Neuronal stem cell (in vitro differentiated cells): ENCODE measurements at regions not wholly inside any gene's neighbourhood (a gene's known extent, or its start where the extent isn't known, plus 50 kb on each side); places are given as distances from the start of the nearest gene placed in this dataset.

ENCODE experiments used
- DNase-seq: peaks from one replicate; pipeline ENCODE4 v3.0.0-alpha.2; 2013; ENCODE audit warnings: low spot score
- H2AFZ ChIP-seq: one replicate; pipeline ENCODE4 v1.6.1; 2013; ENCODE audit warnings: mild to moderate bottlenecking, low read length, inconsistent platforms
- H2AK5ac ChIP-seq: 2 replicates; pipeline ENCODE4 v1.6.1; 2013; ENCODE audit warnings: low read depth, mild to moderate bottlenecking, inconsistent platforms, low read length, moderate library complexity, mixed read lengths
- H2BK120ac ChIP-seq: 2 replicates; pipeline ENCODE4 v1.6.1; 2013; ENCODE audit warnings: low read depth, mild to moderate bottlenecking, inconsistent platforms, low read length, moderate library complexity, mixed read lengths
- H2BK12ac ChIP-seq: one replicate; pipeline ENCODE4 v1.6.1; 2013; ENCODE audit warnings: low read length, inconsistent platforms
- H2BK15ac ChIP-seq: 2 replicates; pipeline ENCODE4 v1.6.1; 2013; ENCODE audit warnings: mild to moderate bottlenecking, low read length, inconsistent platforms, mixed read lengths
- H2BK5ac ChIP-seq: one replicate; pipeline ENCODE4 v1.6.1; 2013; ENCODE audit warnings: inconsistent platforms, mild to moderate bottlenecking, low read length, moderate library complexity
- H3K14ac ChIP-seq: one replicate; pipeline ENCODE4 v1.6.1; 2013; ENCODE audit warnings: low read length, inconsistent platforms
- H3K18ac ChIP-seq: 2 replicates; pipeline ENCODE4 v1.6.1; 2013; ENCODE audit warnings: low read length, inconsistent platforms
- H3K23ac ChIP-seq: 2 replicates; pipeline ENCODE4 v1.6.1; 2013; ENCODE audit warnings: low read depth, mild to moderate bottlenecking, mixed read lengths, low read length, inconsistent platforms; ENCODE audit not compliant: poor library complexity
- H3K27ac ChIP-seq: replicated peaks from 3 replicates; pipeline ENCODE4 v1.5.1; 2013; ENCODE audit warnings: low read length, inconsistent platforms
- H3K27me3 ChIP-seq, 3 experiments: 2 replicates each; pipeline ENCODE4 v1.6.1; 2013; ENCODE audit warnings: low read length in 3 of 3, mild to moderate bottlenecking in 2 of 3, inconsistent platforms in 1 of 3, low read depth in 1 of 3, mixed read lengths in 1 of 3, moderate library complexity in 1 of 3; ENCODE audit not compliant: control insufficient read depth in 3 of 3, insufficient read depth in 3 of 3
- H3K36me3 ChIP-seq, 2 donors: replicated peaks in 1 of 2; 2 replicates each; pipeline ENCODE4 v1.6.1; 2013; ENCODE audit warnings: low read length in 2 of 2; ENCODE audit not compliant: control insufficient read depth in 2 of 2, insufficient read depth in 2 of 2
- H3K4ac ChIP-seq: 2 replicates; pipeline ENCODE4 v1.6.1; 2013; ENCODE audit warnings: inconsistent platforms, mild to moderate bottlenecking, low read length, moderate library complexity
- H3K4me1 ChIP-seq, 2 donors: 1 replicate in 1 of 2; 2 replicates in 1 of 2; pipeline ENCODE4 v1.6.1; 2013; ENCODE audit warnings: low read length in 2 of 2, low read depth in 1 of 2; ENCODE audit not compliant: control insufficient read depth in 2 of 2, insufficient read depth in 1 of 2
- H3K4me2 ChIP-seq: one replicate; pipeline ENCODE4 v1.6.1; 2013; ENCODE audit warnings: mild to moderate bottlenecking, low read length, inconsistent platforms; ENCODE audit not compliant: insufficient read depth, poor library complexity, severe bottlenecking
- H3K4me3 ChIP-seq, 2 donors: 2 replicates each; pipeline ENCODE4 v1.5.1; 2013; ENCODE audit warnings: low read length in 2 of 2, mild to moderate bottlenecking in 2 of 2, inconsistent platforms in 1 of 2, moderate library complexity in 1 of 2
- H3K79me1 ChIP-seq: one replicate; pipeline ENCODE4 v1.6.1; 2013; ENCODE audit warnings: low read depth, mild to moderate bottlenecking, inconsistent platforms, low read length, moderate library complexity
- H3K9ac ChIP-seq: one replicate; pipeline ENCODE4 v1.6.1; 2013; ENCODE audit warnings: mild to moderate bottlenecking, low read depth, low read length, inconsistent platforms; ENCODE audit not compliant: poor library complexity
- H3K9me3 ChIP-seq, 2 donors: replicated peaks in 1 of 2; 2 replicates each; pipeline versions ENCODE3 to v1.6.1; 2013; ENCODE audit warnings: low read length in 2 of 2, mild to moderate bottlenecking in 2 of 2, inconsistent platforms in 1 of 2, low read depth in 1 of 2, mixed read lengths in 1 of 2, moderate library complexity in 1 of 2; ENCODE audit not compliant: control insufficient read depth in 2 of 2, insufficient read depth in 1 of 2
- H4K8ac ChIP-seq: one replicate; pipeline ENCODE4 v1.6.1; 2013; ENCODE audit warnings: low read depth, mild to moderate bottlenecking, inconsistent platforms, low read length, moderate library complexity
- H4K91ac ChIP-seq: one replicate; pipeline ENCODE4 v1.6.1; 2013; ENCODE audit warnings: low read length, low read depth, mild to moderate bottlenecking, inconsistent platforms; ENCODE audit not compliant: poor library complexity
- WGBS, 2 donors: extraction: QIAGEN DNeasy Blood & Tissue Kit; methylation state at CpG; one replicate each; pipeline ENCODE4 v1.1.7; 2013; ENCODE audit warnings: missing lambda C conversion rate in 2 of 2, mixed read lengths in 1 of 2; ENCODE audit not compliant: insufficient read length in 2 of 2, insufficient replicate concordance in 1 of 2; ENCODE audit errors: extremely low coverage in 2 of 2; 5-methylcytosine and 5-hydroxymethylcytosine counted together

DNA sequence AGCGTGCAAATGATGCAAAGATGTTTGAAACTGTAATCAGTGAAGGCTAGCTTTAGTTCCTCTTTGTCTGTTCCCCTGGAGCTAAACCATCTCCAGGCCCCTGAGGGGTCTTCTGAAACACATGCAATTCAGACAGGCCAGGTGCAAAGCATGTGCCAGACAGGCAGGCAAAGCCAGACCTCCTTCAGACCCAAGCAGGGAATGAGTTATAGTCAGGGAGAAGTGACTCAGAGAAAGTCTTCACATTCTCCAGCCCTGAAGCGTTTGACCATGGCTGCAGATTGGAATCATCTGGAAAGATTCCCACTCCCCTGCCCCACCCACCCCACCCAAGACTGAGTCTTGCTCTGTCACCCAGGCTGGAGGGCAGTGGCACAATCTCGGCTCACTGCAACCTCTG lies 187.0 kb upstream of the ISX start:
- no peak overlapping the region for H3K18ac ChIP-seq
- H2BK5ac ChIP-seq = no peak overlapping the region
- no peaks in the 10 kb centered on the region for H3K27me3 ChIP-seq
- no peak overlapping the region for H2BK120ac ChIP-seq
- no peaks in the 10 kb centered on the region for H3K4me1 ChIP-seq
- H3K4me2 ChIP-seq = no peak overlapping the region
- H3K9ac ChIP-seq = no peak overlapping the region
- H3K14ac ChIP-seq = no peak overlapping the region
- H3K23ac ChIP-seq = no peak overlapping the region
- no peak for DNase-seq
- H2AK5ac ChIP-seq = no peak overlapping the region
- no peaks in the 10 kb centered on the region for H3K79me1 ChIP-seq
- WGBS, 2 donors = no CpG with 5 or more reads among the region's 3 CpGs
- no peak overlapping the region for H3K4me3 ChIP-seq
- no peak overlapping the region for H2AFZ ChIP-seq
- H3K36me3 ChIP-seq = no peaks in the 10 kb centered on the region
- H3K4ac ChIP-seq = no peak overlapping the region
- no peaks in the 10 kb centered on the region for H3K9me3 ChIP-seq
- H3K27ac ChIP-seq = no peak overlapping the region
- no peak overlapping the region for H2BK12ac ChIP-seq
- H2BK15ac ChIP-seq = no peak overlapping the region
- no peak overlapping the region for H4K91ac ChIP-seq
- H4K8ac ChIP-seq = no peak overlapping the region

DNA sequence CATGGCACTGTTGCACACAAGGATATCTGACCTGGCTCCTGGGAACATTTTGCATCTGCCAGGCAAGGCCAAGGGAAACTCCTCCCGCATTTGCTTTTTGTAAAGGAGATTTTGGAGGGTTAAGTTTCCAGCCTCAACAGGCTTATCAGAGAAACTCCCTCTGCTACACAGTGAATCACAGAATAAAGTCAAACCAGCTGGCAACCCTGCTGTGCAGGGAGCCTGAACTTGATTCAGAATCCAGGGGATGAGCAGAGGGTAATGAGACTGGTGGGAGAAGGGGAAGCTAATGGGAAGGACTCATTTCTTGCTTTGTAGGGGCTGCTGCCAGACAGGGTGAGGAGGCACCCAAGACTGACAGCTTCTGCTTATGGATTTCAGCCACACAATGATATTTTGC lies 185.3 kb upstream of the ISX start:
- no peak overlapping the region for H4K8ac ChIP-seq
- no peak overlapping the region for H3K27ac ChIP-seq
- DNase-seq = no peak
- H4K91ac ChIP-seq = no peak overlapping the region
- H3K9ac ChIP-seq = no peak overlapping the region
- no peak overlapping the region for H2AFZ ChIP-seq
- no peaks in the 10 kb centered on the region for H3K36me3 ChIP-seq
- H3K23ac ChIP-seq = no peak overlapping the region
- H2BK5ac ChIP-seq = no peak overlapping the region
- no peaks in the 10 kb centered on the region for H3K27me3 ChIP-seq
- H3K79me1 ChIP-seq = no peaks in the 10 kb centered on the region
- no peak overlapping the region for H2BK12ac ChIP-seq
- H3K18ac ChIP-seq = no peak overlapping the region
- H3K4me3 ChIP-seq = no peak overlapping the region
- no peaks in the 10 kb centered on the region for H3K9me3 ChIP-seq
- H2AK5ac ChIP-seq = no peak overlapping the region
- WGBS, 2 donors = no CpG with 5 or more reads among the region's 1 CpG
- H3K4ac ChIP-seq = no peak overlapping the region
- H2BK120ac ChIP-seq = no peak overlapping the region
- no peaks in the 10 kb centered on the region for H3K4me1 ChIP-seq
- no peak overlapping the region for H2BK15ac ChIP-seq
- no peak overlapping the region for H3K4me2 ChIP-seq
- H3K14ac ChIP-seq = no peak overlapping the region

DNA sequence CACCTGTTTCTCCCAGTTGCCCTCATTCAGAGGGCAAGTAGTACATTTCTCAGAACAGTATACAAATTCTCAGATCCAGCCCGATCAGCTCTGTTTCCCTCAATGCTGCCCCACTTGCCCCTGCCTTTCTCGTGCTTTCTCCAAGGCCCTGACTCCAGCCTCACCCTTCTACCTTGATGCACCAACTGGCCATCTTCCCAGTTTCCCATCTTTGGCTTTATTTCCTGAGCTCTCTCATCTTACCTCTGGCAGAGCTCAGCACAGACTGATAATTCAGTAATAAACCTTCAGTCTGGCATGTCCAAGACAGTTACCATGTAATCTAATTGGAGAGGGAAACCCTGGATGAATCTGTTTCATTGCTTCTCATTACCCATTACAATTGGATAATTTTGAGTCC lies 184.5 kb upstream of the ISX start:
- Histone ChIP-seq H2AK5ac (no peak overlapping the region), H3K4me3 (no peak overlapping the region), H3K18ac (no peak overlapping the region), H3K27me3 (no peaks in the 10 kb centered on the region), H2AFZ (no peak overlapping the region), H4K91ac (no peak overlapping the region), H3K4me1 (no peaks in the 10 kb centered on the region), H3K23ac (no peak overlapping the region), H3K9ac (no peak overlapping the region), H3K9me3 (peaks cover 0 to 2% of the 10 kb centered on the region in 2 donors), H3K14ac (no peak overlapping the region), H3K36me3 (no peaks in the 10 kb centered on the region), H3K27ac (no peak overlapping the region), H3K4me2 (no peak overlapping the region), H2BK120ac (no peak overlapping the region), H4K8ac (no peak overlapping the region), H3K79me1 (no peaks in the 10 kb centered on the region), H2BK15ac (no peak overlapping the region), H3K4ac (no peak overlapping the region), H2BK5ac (no peak overlapping the region), H2BK12ac (no peak overlapping the region)
- WGBS, 2 donors = no CpG with 5 or more reads among the region's 2 CpGs
- DNase-seq = no peak

DNA sequence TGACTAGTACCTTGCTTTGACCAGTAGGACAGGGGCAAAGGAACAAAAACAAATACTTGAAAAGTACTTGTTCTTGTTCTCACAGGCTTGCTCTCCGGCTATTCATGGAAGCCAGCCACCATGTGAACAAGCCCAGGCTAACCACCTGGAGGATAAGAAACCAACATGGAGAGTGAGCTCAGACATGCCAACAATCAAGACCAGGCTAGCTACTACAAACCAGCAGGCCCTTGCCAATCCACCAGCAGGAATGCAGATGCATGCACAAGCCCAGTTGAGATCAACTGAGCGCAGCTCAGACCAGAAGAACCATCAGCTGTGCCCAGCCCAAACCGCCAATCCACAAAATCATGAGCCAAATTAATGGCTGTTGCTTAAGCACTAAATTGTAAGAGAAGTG lies 180.1 kb upstream of the ISX start:
- no CpG with 5 or more reads among the region's 3 CpGs for WGBS, 2 donors
- no peak overlapping the region for H2AFZ ChIP-seq
- no peak overlapping the region for H3K23ac ChIP-seq
- H2AK5ac ChIP-seq = no peak overlapping the region
- no peak overlapping the region for H3K14ac ChIP-seq
- no peak overlapping the region for H4K8ac ChIP-seq
- no peaks in the 10 kb centered on the region for H3K79me1 ChIP-seq
- no peak overlapping the region for H3K4me2 ChIP-seq
- H3K9me3 ChIP-seq = peaks cover 0 to 4% of the 10 kb centered on the region in 2 donors
- H4K91ac ChIP-seq = no peak overlapping the region
- H3K18ac ChIP-seq = no peak overlapping the region
- no peak overlapping the region for H3K4ac ChIP-seq
- H2BK5ac ChIP-seq = no peak overlapping the region
- no peaks in the 10 kb centered on the region for H3K36me3 ChIP-seq
- no peak overlapping the region for H2BK120ac ChIP-seq
- no peaks in the 10 kb centered on the region for H3K27me3 ChIP-seq
- H2BK12ac ChIP-seq = no peak overlapping the region
- no peak overlapping the region for H3K27ac ChIP-seq
- H3K4me1 ChIP-seq = no peaks in the 10 kb centered on the region
- H2BK15ac ChIP-seq = no peak overlapping the region
- no peak overlapping the region for H3K9ac ChIP-seq
- H3K4me3 ChIP-seq = no peak overlapping the region
- DNase-seq = no peak
